HG03103 (cell line): ENCODE measurements at regions not wholly inside any gene's neighbourhood (a gene's known extent, or its start where the extent isn't known, plus 50 kb on each side); places are given as distances from the start of the nearest gene placed in this dataset.
"Not testable (repeated sequence)": the region's sequence is repeated elsewhere in the genome, so short reads cannot be mapped to it uniquely, and the experiment has no call there.

Experiments used
- ATAC-seq: cut with Tn5 transposase; IDR thresholded peaks from one replicate; pipeline ENCODE4 v1.9.1; 2021; ENCODE audit warnings: low read depth; ENCODE audit not compliant: unreplicated experiment

DNA sequence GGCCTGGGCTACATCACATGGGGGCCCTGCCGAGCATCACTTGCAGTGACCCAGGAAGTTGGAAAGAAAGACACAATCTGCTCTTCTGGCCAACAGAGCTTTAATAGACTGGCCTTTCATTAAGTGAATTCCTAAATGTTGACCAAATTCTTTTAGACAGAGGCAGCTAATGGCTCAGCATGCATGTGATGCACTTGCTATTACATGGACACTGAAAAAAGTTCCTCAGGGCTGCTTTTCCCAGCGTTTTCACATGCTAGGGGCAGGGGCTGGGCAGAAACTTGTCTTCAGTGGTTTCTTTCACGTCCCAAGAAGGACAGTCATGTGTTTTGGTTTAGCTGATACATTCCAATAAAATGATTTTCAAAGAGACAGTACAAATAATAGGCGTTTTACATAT lies 651.0 kb upstream of the SLC35B3 start:
- no peak for ATAC-seq

DNA sequence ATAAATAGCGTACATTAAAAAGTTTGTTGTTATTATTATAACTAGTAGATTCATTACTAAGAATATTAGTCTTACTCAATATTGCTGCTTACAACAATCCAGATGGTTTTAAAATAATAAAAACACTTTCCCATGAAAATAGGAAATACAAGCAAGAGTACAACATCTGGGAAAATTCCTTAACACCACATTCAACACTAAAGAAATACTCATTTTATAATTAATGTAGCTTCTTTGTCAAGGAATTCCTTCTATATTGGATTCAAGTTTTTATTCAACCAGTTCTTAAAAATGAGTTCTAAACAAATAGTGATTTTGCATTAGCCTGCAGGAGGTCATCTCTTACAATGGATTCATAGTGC lies 650.3 kb upstream of the SLC35B3 start:
- no peak for ATAC-seq

DNA sequence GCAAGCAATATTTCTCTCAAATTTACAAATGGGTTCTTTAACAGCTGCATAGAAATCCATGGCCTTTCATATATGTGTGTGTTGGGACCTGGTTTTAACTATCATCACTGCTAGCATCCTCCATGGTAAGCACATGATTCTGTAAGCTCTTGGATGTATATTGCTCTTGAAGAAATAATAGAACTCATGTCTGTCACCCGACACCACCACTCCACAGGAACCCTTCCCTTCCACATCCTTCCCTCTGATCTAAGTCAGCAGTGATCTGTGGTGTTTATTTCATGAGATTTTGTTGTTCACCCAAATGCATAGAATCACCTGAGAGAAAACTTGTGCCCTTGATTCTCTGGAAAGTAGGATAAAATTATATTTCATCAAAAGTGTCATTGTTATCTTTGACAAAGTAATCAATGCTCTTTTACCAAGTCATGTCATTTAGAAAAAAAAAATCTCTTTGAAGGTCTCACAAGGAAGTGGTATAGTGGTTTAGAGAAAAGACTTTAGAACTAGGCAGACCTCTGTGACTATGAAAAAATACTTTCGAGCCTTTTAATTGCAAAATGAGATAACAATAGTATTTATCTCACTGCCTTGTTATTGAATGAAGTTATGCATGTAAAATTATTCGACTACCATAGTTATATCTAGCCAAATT lies 649.8 kb upstream of the SLC35B3 start:
- no peak for ATAC-seq

DNA sequence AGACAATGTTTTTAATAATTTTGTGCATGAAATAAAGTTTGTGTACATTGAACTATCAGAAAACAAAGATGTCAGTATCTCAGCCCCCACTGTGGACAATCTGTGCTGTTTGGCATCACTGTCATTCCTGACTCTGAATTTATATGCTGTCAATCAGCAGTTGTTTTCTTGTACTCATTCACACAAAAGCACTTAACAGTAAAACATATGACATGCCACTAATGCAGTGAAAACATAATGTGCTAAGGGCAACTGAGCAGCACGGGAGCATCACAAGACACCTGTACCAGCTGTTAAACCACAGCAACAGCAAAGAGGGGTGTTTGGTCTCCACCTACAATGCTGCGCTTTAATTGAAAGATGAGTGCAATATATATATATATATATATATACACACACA lies 647.8 kb upstream of the SLC35B3 start:
- no peak for ATAC-seq

DNA sequence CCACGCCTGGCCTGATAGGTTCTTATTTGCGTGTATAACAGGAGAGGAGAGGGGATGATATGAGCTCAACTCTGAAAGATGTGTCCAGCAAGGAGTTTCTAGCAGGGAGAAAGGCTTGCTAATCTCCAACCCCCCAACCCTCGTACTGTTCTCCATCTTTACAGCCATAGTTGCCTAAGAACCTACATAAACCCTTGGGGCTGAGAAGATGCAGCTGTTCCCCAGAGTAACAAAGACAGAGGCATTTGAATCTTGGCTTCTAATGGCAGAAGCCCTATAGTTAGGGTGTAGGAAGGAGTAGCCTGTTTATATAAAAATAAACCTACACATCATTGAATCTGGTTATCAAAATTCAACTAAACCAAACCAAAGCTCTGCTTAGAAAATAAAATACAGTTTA lies 631.4 kb upstream of the SLC35B3 start:
- ATAC-seq, result no peak

DNA sequence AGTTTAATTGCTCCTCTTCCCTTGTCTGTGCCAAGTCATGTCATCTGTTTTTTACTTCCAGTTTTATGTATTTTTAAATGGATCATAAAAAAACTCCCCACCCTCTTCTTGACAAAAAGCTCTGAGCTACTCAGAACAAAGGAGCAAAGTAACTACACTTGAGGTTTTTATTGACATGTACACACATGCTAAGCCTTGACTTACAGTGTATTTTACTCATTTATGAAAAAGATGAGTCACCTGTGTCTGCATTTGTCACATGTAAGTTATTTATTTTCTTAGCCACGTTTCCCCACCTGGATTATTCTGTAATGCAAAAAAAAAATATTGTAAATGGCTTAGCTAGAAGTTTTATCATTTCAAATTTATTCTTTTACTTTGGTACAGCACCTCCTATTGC lies 628.8 kb upstream of the SLC35B3 start:
- no peak for ATAC-seq

DNA sequence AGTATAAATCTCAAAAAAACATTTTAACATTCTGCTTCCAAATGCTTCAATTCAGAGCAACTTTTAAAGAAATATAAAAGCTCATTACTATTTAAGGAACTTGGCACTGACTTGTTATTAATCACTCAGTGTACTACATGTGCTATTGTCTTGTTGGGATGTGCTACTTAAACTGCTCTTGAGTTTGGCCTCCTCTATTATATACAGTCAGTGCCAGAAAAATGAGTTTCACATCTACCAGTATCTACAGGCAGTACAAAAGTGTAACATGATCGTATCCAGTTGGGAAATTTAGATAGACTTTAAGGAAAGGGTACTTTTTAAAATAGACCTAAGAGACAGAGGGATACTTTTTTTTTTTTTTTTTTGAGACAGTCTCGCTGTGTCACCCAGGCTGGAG lies 627.3 kb upstream of the SLC35B3 start:
- ATAC-seq, result no peak

DNA sequence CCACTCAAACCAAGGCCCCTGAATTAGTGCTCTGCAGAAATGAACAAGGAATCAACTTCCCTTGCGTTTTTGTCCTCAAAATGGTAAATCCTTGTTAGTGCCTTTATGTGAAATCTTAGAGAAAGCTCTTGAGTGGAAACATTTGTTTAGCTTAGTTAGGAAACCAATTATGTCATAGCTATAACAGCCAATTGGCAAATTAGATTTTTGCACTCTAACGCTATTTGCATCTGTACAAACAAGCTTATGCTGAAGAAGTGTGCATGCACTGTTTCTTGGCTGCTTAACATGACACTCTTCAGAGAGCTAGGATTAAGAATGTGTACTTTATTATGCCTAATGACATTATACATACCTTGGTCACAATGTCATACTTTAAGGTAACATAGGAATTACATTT lies 622.6 kb upstream of the SLC35B3 start:
- no peak for ATAC-seq

DNA sequence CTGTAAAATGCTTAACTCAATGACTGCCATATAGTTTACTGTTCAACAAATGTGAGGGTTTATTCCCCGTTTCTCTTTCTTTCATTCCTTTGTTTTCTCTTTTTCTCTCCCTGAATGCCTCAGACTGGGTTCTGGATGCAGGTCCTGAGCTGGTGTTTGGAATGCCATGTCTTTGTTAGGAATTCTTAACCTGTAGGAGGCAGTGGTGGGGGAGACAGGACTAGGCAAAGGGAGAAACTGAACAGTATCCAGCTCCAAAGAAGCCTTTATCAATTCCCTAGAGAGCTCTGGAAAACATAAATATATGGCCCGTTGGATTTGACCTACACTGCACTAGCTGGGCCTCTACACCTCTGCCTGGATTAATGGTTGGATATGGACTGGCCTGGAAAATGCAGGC lies 621.2 kb upstream of the SLC35B3 start:
- no peak for ATAC-seq

DNA sequence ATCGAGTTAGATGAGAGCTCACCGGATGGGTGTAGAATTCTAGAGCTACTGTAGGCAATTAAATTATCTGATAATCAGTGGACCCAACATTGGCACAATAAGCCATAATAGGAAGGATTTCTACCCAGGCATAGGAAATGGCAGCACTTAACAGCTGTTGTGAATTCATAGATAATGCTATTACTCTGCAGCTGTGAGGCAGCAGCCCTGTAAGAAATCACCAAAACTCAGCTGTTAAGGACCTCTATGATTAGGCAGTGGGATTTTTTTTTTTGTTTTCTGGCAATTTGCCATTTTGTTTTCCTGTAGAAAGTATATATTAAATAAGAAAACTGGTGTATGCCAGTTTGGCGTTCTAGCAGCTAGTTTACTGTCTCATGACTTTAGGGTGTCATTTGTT lies 609.1 kb upstream of the SLC35B3 start:
- no peak for ATAC-seq

DNA sequence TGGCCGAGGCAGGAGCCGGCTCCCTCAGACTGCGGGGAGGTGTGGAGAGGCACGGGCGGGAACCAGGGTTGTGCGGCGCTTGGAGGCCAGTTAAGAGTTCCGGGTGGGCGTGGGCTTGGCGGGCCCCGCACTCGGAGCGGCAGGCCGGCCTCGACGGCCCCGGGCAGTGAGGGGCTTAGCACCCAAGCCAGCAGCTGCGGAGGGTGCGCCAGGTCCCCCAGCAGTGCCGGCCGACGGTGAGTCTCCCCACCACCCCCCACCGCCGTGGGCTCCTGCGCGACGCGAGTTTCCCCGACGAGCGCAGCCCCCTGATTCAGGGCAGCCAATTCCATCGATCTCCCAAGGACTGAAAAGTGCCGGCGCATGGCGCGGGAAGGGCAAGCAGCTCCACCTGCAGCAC lies 605.4 kb upstream of the SLC35B3 start:
- no peak for ATAC-seq

DNA sequence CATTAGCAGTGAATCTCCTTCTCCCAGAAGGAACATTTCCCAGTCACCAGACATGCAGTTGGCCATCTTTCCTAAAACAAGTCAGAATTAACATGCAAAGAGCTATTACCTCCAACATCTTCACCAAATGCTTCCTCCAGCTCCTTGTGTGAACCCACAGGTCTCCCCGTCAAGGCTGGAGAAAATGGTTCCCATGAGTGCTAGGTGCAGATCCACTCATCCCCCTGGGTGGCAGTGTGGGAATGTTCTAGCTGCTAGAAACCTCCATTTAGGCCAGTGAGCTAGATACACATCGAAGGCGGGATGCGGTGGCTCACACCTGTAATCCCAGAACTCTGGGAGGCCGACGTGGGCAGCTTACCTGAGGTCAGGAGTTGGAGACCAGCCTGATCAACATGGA lies 603.9 kb upstream of the SLC35B3 start:
- no peak for ATAC-seq

DNA sequence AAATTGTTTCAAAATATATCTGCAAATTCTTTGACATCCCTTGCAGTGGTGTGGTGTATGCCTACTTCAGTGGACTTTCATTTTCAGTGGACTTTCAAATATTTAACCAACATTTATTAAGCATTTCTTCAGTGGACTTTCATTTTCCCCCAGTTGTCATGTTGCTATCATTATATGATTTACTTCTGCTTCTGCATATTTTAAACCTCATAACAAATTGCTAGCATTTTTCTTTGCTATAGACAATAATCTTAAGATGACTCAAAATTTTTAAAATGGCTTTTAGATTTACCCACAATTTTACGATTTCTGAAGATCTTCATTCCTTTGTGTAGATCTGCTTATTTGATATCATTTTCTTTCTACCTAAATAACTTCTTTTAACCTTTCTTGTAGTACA lies 592.7 kb upstream of the SLC35B3 start:
- no peak for ATAC-seq

DNA sequence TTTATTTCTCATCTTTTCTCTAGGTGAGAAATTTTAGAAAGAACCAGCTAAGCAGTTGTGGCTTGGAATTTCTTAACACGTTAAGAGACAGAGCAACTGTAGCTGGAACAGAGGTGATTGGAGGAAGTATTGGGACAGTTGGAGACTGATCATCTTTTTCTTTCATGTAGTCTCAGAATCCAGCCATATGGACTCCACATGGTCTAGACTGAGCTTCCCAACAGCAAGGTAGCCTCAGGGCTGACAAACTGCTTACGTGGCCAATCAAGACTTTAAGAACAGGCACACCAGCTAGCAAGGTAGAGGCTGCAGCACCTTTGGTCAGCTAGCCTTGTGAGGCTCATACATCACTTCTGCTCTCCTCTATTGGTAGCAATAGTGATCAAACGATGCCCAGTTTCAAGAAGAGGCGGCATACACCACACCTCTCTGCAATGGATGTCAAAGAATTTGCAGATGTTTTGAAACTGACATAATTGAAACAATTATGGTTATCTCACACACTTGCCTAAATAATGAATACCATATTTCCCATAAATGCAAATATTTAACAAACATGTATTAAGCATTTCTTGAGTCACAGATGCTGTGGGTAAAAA lies 590.5 kb upstream of the SLC35B3 start:
- no peak for ATAC-seq

DNA sequence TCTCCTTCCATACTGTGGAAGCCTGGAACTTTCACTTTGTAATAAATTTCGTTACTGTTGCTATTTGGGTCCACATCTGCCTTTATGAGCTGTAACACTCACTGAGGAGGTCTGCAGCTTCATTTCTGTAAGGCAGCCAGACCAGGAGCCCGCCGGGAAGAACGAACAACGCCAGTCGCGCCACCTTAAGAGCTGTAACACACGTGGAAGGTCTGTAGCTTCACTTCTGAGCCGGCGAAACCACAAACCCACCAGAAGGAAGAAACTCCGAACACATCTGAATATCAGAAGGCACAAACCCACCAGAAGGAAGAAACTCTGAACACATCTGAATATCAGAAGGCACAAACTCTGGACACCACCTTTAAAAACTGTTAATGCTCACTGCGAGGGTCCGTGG lies 589.9 kb upstream of the SLC35B3 start:
- no peak for ATAC-seq

DNA sequence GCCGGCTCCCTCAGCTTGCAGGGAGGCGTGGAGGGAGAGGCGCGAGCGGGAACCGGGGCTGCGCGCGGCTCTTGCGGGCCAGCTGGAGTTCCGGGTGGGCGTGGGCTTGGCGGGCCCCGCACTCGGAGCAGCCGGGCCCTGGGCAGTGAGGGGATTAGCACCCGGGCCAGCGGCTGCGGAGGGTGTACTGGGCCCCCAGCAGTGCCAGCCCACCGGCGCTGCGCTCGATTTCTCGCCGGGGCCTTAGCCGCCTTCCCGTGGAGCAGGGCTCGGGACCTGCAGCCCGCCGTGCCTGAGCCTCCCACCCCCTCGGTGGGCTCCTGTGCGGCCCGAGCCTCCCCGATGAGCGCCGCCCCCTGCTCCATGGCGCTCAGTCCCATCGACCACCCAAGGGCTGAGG lies 588.9 kb upstream of the SLC35B3 start:
- not testable (repeated sequence) for ATAC-seq

DNA sequence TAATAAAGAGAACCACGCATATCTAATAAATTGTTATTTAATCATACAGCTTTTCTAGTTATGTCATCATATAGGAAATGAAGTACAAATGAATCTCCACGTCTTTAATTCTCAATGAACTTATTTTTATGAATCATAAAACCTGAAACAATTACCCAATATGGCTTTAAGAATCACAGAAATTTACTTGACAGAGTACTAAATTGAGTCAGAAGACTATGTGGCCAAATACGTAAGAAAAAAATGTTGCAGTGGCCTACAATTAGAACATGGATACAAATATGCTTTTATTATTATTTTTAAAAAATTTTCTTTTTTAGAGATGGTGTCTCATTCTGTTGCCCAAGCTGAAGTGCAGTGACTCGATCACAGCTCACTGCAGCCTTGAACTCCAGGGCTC lies 584.7 kb upstream of the SLC35B3 start:
- no peak for ATAC-seq

DNA sequence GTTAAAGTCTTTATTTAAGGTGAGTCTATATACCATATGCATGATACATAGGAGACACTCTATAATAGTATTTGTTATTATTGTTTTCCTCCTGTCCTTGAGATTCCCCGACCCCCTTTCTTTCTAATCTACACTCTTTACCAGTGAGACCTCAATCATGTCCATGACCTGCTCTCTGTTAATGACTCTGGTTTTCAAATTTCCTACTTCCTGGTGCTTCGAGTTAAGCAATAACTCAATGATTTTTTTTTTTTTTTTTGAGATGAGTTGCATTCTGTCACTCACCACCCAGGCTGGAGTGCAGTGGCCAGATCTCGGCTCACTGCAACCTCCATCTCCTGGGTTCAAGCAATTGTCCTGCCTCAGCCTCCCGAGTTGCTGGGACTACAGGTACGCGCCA lies 574.6 kb upstream of the SLC35B3 start:
- ATAC-seq, result no peak

DNA sequence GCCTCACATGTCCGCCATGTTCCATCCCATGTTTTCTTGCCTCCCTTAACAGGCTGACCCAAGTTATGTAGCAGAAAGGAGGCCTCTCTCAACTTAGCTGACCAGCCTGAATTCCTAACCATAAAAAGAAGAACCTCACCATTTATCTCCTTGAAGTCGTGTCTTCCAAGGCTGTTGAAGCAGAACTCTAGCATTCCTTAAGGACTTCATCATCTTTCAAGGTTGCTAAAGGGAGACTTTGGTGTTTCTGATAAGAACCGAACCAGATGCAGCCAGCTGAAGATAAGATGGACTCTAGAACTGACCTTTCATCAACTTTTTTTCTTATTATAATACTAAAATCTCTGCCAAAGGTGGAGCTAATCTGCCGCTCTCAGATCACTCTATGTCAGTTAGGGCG lies 571.7 kb upstream of the SLC35B3 start:
- ATAC-seq, result no peak

DNA sequence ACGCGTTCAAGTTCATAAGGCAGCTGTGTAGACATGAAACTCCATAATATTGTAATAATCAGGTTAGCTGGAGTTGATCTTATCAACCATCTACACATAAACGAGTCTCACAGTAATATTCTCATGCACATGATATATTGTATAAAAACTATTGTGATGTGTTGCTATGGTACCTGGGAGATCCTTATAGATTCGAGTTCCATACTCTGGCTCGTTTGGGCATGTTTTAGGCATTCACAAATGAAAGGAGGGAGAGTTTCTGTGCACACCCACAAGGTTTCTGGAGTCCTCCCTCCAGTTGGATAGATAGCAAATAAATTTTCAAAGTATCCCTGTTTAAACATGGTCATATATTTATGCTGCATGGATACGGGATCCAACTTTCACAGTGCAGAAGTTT lies 567.5 kb upstream of the SLC35B3 start:
- ATAC-seq, result no peak

DNA sequence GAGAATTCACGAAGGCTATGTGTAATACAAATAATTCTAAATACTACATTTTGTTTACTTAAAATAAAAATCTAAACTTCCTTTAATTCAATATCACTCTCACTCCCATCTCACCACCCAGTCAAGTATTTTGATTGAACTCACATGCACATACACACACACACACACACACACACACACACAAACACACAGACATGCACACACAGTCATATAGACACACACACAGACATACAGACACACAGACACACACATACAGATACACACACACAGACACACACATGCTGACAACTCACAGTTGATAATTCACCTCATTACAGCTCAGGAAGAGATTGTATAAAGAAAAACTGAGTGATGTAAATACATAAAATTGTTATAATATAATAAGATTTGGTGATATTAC lies 559.8 kb upstream of the SLC35B3 start:
- no peak for ATAC-seq

DNA sequence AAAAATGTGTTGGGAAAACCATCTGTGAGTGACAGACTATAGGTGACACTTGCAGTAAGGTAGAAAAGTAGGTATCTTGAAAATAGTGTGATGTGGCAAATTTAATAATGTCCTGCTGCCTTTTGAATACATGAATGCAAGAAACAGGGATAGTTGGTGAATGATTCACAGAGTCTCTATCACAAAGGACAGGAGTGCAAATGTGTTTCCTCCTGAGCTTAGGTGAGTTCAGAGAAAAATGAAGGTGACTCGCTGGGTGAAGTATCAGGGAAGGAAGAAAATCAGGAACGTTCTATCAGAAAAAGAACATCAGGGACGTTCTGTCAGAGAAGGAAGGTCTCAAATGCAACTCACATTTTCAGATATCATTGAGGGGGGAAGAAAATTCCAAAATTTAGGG lies 557.8 kb upstream of the SLC35B3 start:
- no peak for ATAC-seq

DNA sequence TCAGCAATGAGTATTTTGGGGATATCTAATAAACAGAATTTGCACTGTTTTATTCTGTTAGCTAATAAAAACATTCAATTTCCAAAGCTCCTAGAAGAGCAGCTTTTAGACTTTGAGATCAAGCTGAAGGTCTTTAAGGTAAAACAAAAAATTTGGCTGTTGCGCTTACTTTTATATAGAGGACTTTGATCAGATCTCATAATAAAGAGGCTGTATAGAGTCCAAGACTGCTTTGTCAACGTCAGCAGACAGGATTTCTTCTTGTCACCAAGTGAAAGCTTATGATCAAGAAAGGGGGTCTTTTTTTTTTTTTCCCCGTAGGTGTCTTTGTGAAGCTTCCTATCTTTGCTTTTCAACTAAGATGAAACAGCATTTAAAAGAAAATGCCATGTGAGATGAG lies 556.5 kb upstream of the SLC35B3 start:
- no peak for ATAC-seq
